ENCODE measurements at regions not wholly inside any gene's neighbourhood (a gene's known extent, or its start where the extent isn't known, plus 50 kb on each side); places are given as distances from the start of the nearest gene placed in this dataset.

GRCh38 chr12:24057920-24058476 is 108.5 kb upstream of the SOX5 start:
- H3K4me1 ChIP-seq, result peaks cover 4% of the 10 kb centered on the region
- Mint-ChIP-seq H3K36me3 (peaks cover 2% of the 10 kb centered on the region), H3K9me3 (peaks cover 6% of the 10 kb centered on the region), H3K4me3 (no peak overlapping the region), H3K27ac (no peak overlapping the region), H3K4me1 (no peaks in the 10 kb centered on the region), H3K27me3 (ENCODE audit: insufficient read depth, low read depth) (no peaks in the 10 kb centered on the region)
- TF ChIP-seq EZH2phosphoT487 (IDR thresholded peaks at IDR 0.05) (no peak), CTCF (IDR thresholded peaks at IDR 0.05) (no peak), EZH2 (IDR thresholded peaks at IDR 0.05) (no peak)
- no peaks in the 10 kb centered on the region for H3K9me3 ChIP-seq (ENCODE audit: low read depth)
- no peak overlapping the region for H3K27ac ChIP-seq
- H3K9ac ChIP-seq, result no peak overlapping the region
- no peak overlapping the region for H3K4me2 ChIP-seq
- no peaks in the 10 kb centered on the region for H3K79me2 ChIP-seq (ENCODE audit: low read depth)
- H3F3A ChIP-seq (ENCODE audit: low read depth), result no peaks in the 10 kb centered on the region
- no peaks in the 10 kb centered on the region for H3K36me3 ChIP-seq
- no peak overlapping the region for H3K4me3 ChIP-seq
- no peak overlapping the region for H2AFZ ChIP-seq (replicated peaks)
- no peak for DNase-seq (ENCODE audit: low spot score)
- H4K20me1 ChIP-seq (ENCODE audit: low read depth), result no peaks in the 10 kb centered on the region
- H3K27me3 ChIP-seq, result no peaks in the 10 kb centered on the region

GRCh38 chr12:24055747-24056146 is 106.3 kb upstream of the SOX5 start:
- Histone ChIP-seq H3K36me3 (no peaks in the 10 kb centered on the region), H4K20me1 (ENCODE audit: low read depth) (no peaks in the 10 kb centered on the region), H2AFZ (replicated peaks) (no peak overlapping the region), H3F3A (ENCODE audit: low read depth) (peaks cover 6% of the 10 kb centered on the region), H3K27ac (no peak overlapping the region), H3K9ac (no peak overlapping the region), H3K4me3 (no peak overlapping the region), H3K9me3 (ENCODE audit: low read depth) (no peaks in the 10 kb centered on the region), H3K79me2 (ENCODE audit: low read depth) (no peaks in the 10 kb centered on the region), H3K27me3 (no peaks in the 10 kb centered on the region), H3K4me2 (no peak overlapping the region), H3K4me1 (peaks cover 11% of the 10 kb centered on the region)
- TF ChIP-seq EZH2phosphoT487 (IDR thresholded peaks at IDR 0.05), result no peak
- no peak for TF ChIP-seq CTCF (IDR thresholded peaks at IDR 0.05)
- TF ChIP-seq EZH2 (IDR thresholded peaks at IDR 0.05), result no peak
- DNase-seq (ENCODE audit: low spot score), result no peak
- no peaks in the 10 kb centered on the region for H3K27me3 Mint-ChIP-seq (ENCODE audit: insufficient read depth, low read depth)
- no peak overlapping the region for H3K4me3 Mint-ChIP-seq
- peaks cover 2% of the 10 kb centered on the region for H3K36me3 Mint-ChIP-seq
- H3K4me1 Mint-ChIP-seq, result no peaks in the 10 kb centered on the region
- no peak overlapping the region for H3K27ac Mint-ChIP-seq
- H3K9me3 Mint-ChIP-seq, result peaks cover 6% of the 10 kb centered on the region

- no peak overlapping the region for H3K27ac Mint-ChIP-seq
- H3K4me3 Mint-ChIP-seq, result no peak overlapping the region
Observed at GRCh38 chr12:24054416-24054815, 104.9 kb upstream of the SOX5 start.

More at GRCh38 chr12:24054416-24054815, 104.9 kb upstream of the SOX5 start:
- Histone ChIP-seq H3K27ac (no peak overlapping the region), H3K9ac (no peak overlapping the region), H3K4me1 (peaks cover 11% of the 10 kb centered on the region), H2AFZ (replicated peaks) (no peak overlapping the region), H3K27me3 (no peaks in the 10 kb centered on the region), H3K4me2 (no peak overlapping the region), H3F3A (ENCODE audit: low read depth) (peaks cover 6% of the 10 kb centered on the region), H3K9me3 (ENCODE audit: low read depth) (no peaks in the 10 kb centered on the region), H3K4me3 (no peak overlapping the region), H3K36me3 (no peaks in the 10 kb centered on the region), H4K20me1 (ENCODE audit: low read depth) (no peaks in the 10 kb centered on the region), H3K79me2 (ENCODE audit: low read depth) (no peaks in the 10 kb centered on the region)
- Mint-ChIP-seq H3K9me3 (peaks cover 6% of the 10 kb centered on the region), H3K36me3 (peaks cover 2% of the 10 kb centered on the region), H3K27me3 (ENCODE audit: insufficient read depth, low read depth) (no peaks in the 10 kb centered on the region), H3K4me1 (no peaks in the 10 kb centered on the region)
- DNase-seq (ENCODE audit: low spot score), result no peak
- TF ChIP-seq CTCF (IDR thresholded peaks at IDR 0.05) (no peak), EZH2 (IDR thresholded peaks at IDR 0.05) (no peak), EZH2phosphoT487 (IDR thresholded peaks at IDR 0.05) (no peak)

Data from neural progenitor cell (in vitro differentiated cells).